Aorta (tissue), 5 donors: ENCODE measurements at regions not wholly inside any gene's neighbourhood (a gene's known extent, or its start where the extent isn't known, plus 50 kb on each side); places are given as distances from the start of the nearest gene placed in this dataset.

ENCODE experiments used
- ATAC-seq: fragments of 200-7000 bp; cut with Tn5 transposase; one replicate; pipeline ENCODE4 v1.9.1; 2022; ENCODE audit warnings: moderate library complexity; ENCODE audit not compliant: low FRiP score
- DNase-seq, 2 donors: peaks; one replicate each; pipeline ENCODE4 v3.0.0-alpha.2; 2020
- H3K27ac ChIP-seq, 2 donors: one replicate each; pipeline ENCODE4 v1.5.1; 2013; ENCODE audit warnings: low read length in 2 of 2, mild to moderate bottlenecking in 2 of 2, moderate library complexity in 2 of 2, control low read depth in 1 of 2, inconsistent platforms in 1 of 2, low read depth in 1 of 2
- H3K27me3 ChIP-seq, 2 donors: one replicate each; pipeline ENCODE4 v1.6.1; 2013; ENCODE audit warnings: control low read depth in 1 of 2, low read length in 1 of 2, mild to moderate bottlenecking in 1 of 2, moderate library complexity in 1 of 2; ENCODE audit not compliant: insufficient read depth in 2 of 2, control insufficient read depth in 1 of 2
- H3K36me3 ChIP-seq, 2 donors: one replicate each; pipeline ENCODE4 v1.6.1; 2013; ENCODE audit warnings: control low read depth in 1 of 2, low read length in 1 of 2, mild to moderate bottlenecking in 1 of 2; ENCODE audit not compliant: insufficient read depth in 2 of 2, control insufficient read depth in 1 of 2
- H3K4me1 ChIP-seq, 2 donors: one replicate each; pipeline ENCODE4 v1.6.1; 2013; ENCODE audit warnings: low read length in 2 of 2, control low read depth in 1 of 2, mild to moderate bottlenecking in 1 of 2, moderate library complexity in 1 of 2; ENCODE audit not compliant: insufficient read depth in 2 of 2, control insufficient read depth in 1 of 2
- H3K4me3 ChIP-seq, 2 donors: one replicate each; pipeline ENCODE4 v1.5.1; 2013; ENCODE audit warnings: low read length in 2 of 2, control low read depth in 1 of 2, mild to moderate bottlenecking in 1 of 2
- H3K9me3 ChIP-seq: one replicate; pipeline ENCODE4 v1.6.1; 2013; ENCODE audit warnings: mild to moderate bottlenecking, low read length; ENCODE audit not compliant: control insufficient read depth
- WGBS, 2 donors: extraction: QIAGEN DNeasy Blood & Tissue Kit; methylation state at CpG; one replicate each; pipeline ENCODE4 v1.1.7; 2013; 5-methylcytosine and 5-hydroxymethylcytosine counted together
- intact Hi-C, 2 donors: fragments of 100-400 bp; cut with DNase I; formaldehyde crosslinking; loops; one replicate each; pipeline versions ENCODE4 v1.14.2 to v1.15.0; 2022
- donor health status: healthy with polysubstance abuse.
- donor health status: Bipolar disorder and iron deficiency.
- donor health status: DM: no; HTN: no; CAD: no.
- donor health status: DM: no; HTN: no; CAD: no.
- donor health status: DM: yes; HTN: yes; CAD: no.

GRCh38 chr6:137950581-137950980 lies 83.5 kb downstream of the TNFAIP3 start:
- DNase-seq (no peak), ATAC-seq (no peak)
- Histone ChIP-seq H3K27ac (no peak overlapping the region), H3K27me3 (no peaks in the 10 kb centered on the region), H3K9me3 (no peaks in the 10 kb centered on the region), H3K4me3 (no peak overlapping the region), H3K36me3 (no peaks in the 10 kb centered on the region), H3K4me1 (no peaks in the 10 kb centered on the region)
- WGBS, 2 donors, result 92 to 94% methylated on average over 7 of the region's 7 CpGs
- intact Hi-C loops, result no loop called here

DNA sequence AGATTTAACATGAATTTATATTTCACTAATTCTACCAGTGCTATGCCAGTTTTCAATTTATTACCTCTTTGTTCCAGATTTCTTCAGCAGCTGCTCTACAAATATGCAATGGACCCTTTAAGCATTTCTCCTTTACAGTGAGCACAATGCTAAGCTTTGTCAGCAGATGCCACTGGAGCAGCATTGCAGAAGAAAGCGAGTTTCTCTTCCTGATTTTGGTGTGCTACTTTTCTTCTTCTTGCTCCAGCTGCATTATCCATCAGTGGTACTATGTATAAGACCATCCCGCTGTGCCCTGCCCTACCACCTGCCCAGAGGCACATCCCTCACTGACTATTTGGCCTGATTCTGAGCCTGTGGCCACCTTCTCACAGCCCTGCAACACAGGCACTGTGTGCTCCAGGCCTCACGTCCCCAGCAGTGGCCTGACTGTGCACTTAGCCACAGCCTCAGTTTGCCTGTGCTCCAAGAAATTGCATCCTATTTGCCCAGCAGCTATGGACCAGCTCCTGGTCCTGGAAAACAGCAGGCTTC lies 84.1 kb downstream of the TNFAIP3 start:
- intact Hi-C loops, result no loop called here
- Histone ChIP-seq H3K9me3 (no peaks in the 10 kb centered on the region), H3K4me3 (no peak overlapping the region), H3K4me1 (no peaks in the 10 kb centered on the region), H3K27ac (no peak overlapping the region), H3K36me3 (no peaks in the 10 kb centered on the region), H3K27me3 (no peaks in the 10 kb centered on the region)
- DNase-seq (no peak), ATAC-seq (no peak)
- 85 to 90% methylated on average over 3 of the region's 3 CpGs for WGBS, 2 donors

GRCh38 chr6:137952247-137952646 lies 85.2 kb downstream of the TNFAIP3 start:
- Histone ChIP-seq H3K27ac (no peak overlapping the region), H3K4me1 (no peaks in the 10 kb centered on the region), H3K4me3 (no peak overlapping the region), H3K27me3 (no peaks in the 10 kb centered on the region), H3K9me3 (no peaks in the 10 kb centered on the region), H3K36me3 (no peaks in the 10 kb centered on the region)
- ATAC-seq (no peak), DNase-seq (no peak)
- intact Hi-C loops, result no loop called here
- 89 to 93% methylated on average over 2 of the region's 2 CpGs for WGBS, 2 donors

- Histone ChIP-seq H3K27ac (no peak overlapping the region), H3K9me3 (no peaks in the 10 kb centered on the region), H3K27me3 (no peaks in the 10 kb centered on the region), H3K4me1 (no peaks in the 10 kb centered on the region), H3K36me3 (no peaks in the 10 kb centered on the region), H3K4me3 (no peak overlapping the region)
- intact Hi-C loops, result no loop called here
- DNase-seq, result no peak
- WGBS, 2 donors, result 31 to 84% methylated on average over 1 of the region's 1 CpG
- ATAC-seq, result no peak
Observed at GRCh38 chr6:137953761-137954160, 86.7 kb downstream of the TNFAIP3 start.

DNA sequence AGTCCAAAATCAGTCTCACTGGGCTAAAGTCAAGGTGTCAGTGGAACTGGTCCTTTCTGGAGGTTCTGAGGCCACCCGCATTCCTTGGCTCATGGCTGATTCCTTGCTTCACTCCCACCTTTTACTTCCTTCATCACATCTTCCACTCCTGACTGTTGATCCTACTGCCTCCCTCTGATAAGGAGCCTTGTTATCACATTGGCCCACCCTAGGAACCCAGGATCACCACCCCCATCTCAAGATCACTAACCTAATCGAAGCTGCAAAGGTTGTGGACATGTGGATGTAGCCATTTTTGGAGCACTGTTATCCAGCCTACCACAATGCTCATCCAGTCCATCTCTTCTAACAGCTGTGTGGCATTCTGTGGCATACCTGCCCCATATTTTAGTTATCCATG lies 87.2 kb downstream of the TNFAIP3 start:
- intact Hi-C loops, result no loop called here
- no peak overlapping the region for H3K4me3 ChIP-seq
- WGBS, 2 donors, result 91 to 98% methylated on average over 2 of the region's 2 CpGs

GRCh38 chr6:137956098-137956488 lies 89.0 kb downstream of the TNFAIP3 start:
- 99% methylated on average over 2 of the region's 2 CpGs for WGBS, 2 donors
- Histone ChIP-seq H3K36me3 (no peaks in the 10 kb centered on the region), H3K4me1 (no peaks in the 10 kb centered on the region), H3K27me3 (no peaks in the 10 kb centered on the region), H3K4me3 (no peak overlapping the region), H3K9me3 (no peaks in the 10 kb centered on the region), H3K27ac (no peak overlapping the region)
- intact Hi-C loops, result no loop called here
- no peak for DNase-seq
- ATAC-seq, result no peak

More for the DNA sequence above, 87.2 kb downstream of the TNFAIP3 start:
- Histone ChIP-seq H3K9me3 (no peaks in the 10 kb centered on the region), H3K27ac (no peak overlapping the region), H3K4me1 (no peaks in the 10 kb centered on the region), H3K36me3 (no peaks in the 10 kb centered on the region), H3K27me3 (no peaks in the 10 kb centered on the region)
- ATAC-seq, result no peak
- DNase-seq, result no peak

- no peak overlapping the region for H3K27ac ChIP-seq
- DNase-seq, result no peak
- no peaks in the 10 kb centered on the region for H3K9me3 ChIP-seq
- WGBS, 2 donors, result 96 to 100% methylated on average over 2 of the region's 2 CpGs
- intact Hi-C loops, result no loop called here
- H3K27me3 ChIP-seq, result no peaks in the 10 kb centered on the region
- H3K4me3 ChIP-seq, result no peak overlapping the region
- H3K36me3 ChIP-seq, result no peaks in the 10 kb centered on the region
- no peak for ATAC-seq
- H3K4me1 ChIP-seq, result no peaks in the 10 kb centered on the region
Observed at GRCh38 chr6:137957471-137957870, 90.4 kb downstream of the TNFAIP3 start.

DNA sequence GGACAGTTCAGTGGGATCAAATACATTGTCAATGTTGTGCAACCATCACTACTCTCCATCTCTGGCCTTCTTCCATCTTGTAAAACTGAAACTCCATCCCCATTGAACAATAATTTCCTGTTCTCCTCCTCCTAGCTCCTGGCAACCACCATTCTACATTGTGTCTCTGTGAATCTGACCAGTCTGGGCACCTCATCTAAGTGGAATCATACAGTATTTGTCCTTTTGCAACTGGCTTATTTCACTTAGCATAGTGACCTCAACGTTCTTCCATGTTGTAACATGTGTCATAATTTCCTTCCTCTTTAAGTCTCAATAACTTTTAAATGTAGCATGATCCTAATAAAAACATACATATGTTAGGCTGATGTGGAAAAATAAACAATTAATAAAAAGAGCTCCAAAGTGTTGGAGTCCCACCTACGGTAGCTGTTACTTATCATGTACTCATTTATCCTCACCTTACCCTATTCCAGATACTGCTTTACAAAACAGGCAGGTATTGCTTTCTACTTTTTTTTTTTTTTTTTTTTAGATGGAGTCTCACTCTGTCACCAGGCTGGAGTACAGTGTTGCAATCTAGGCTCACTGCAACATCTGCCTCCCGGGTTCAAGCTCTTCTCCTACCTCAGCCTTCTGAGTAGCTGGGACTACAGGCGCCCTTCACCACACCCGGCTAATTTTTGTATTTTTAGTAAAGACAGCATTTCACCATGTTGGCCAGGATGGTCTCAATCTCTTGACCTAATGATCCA lies 91.9 kb downstream of the TNFAIP3 start:
- Histone ChIP-seq H3K36me3 (no peaks in the 10 kb centered on the region), H3K27ac (no peak overlapping the region), H3K4me3 (no peak overlapping the region), H3K27me3 (no peaks in the 10 kb centered on the region), H3K9me3 (no peaks in the 10 kb centered on the region), H3K4me1 (no peaks in the 10 kb centered on the region)
- no peak for ATAC-seq
- no peak for DNase-seq
- 93 to 94% methylated on average over 5 of the region's 5 CpGs for WGBS, 2 donors
- intact Hi-C loops, result no loop called here

DNA sequence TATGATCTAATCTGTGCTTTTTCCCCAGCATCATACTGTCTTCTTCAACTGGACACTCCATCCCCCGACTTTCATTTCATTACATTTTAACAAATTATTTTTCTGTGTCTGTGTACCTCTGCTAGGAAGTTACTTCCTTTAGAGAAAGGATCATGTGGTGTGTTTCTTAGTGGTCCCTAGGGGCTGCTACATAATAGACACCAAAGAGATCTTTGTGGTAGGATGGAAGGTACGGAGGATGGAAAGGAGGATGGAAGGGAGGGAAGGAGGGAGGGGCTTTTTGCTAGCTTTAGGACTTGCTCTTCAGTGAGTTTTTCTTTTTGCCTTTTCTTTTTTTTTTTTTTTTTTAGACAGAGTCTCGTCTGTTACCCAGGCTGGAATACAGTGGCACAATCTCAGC lies 95.7 kb downstream of the TNFAIP3 start:
- DNase-seq (no peak), ATAC-seq (no peak)
- Histone ChIP-seq H3K27me3 (no peaks in the 10 kb centered on the region), H3K9me3 (no peaks in the 10 kb centered on the region), H3K4me3 (no peak overlapping the region), H3K27ac (no peak overlapping the region), H3K36me3 (no peaks in the 10 kb centered on the region), H3K4me1 (no peaks in the 10 kb centered on the region)
- intact Hi-C loops, result no loop called here
- WGBS, 2 donors, result 74 to 89% methylated on average over 3 of the region's 3 CpGs
